ENCODE measurements at regions not wholly inside any gene's neighbourhood (a gene's known extent, or its start where the extent isn't known, plus 50 kb on each side); places are given as distances from the start of the nearest gene placed in this dataset.

GRCh38 chr3:10706740-10707399 lies 109.2 kb upstream of the SLC6A11 start:
- Histone ChIP-seq H3K4me3 (replicated peaks in 1 of 3; ENCODE audit: insufficient read depth in 1 of 3, low read depth in 1 of 3, low read length in 3 of 3) (no peak overlapping the region), H3K27ac (ENCODE audit: insufficient read depth, low read depth, low read length) (no peak overlapping the region), H3K4me2 (ENCODE audit: insufficient read depth, low read length) (no peak overlapping the region), H3K79me2 (ENCODE audit: control insufficient read depth, insufficient read depth, low read length) (no peaks in the 10 kb centered on the region), H3K9me3 (replicated peaks; ENCODE audit: control insufficient read depth, insufficient read depth, low read length) (no peaks in the 10 kb centered on the region), H3K27me3 (ENCODE audit: control insufficient read depth in 2 of 2, insufficient read depth in 2 of 2, low read length in 2 of 2) (peaks cover 23 to 33% of the 10 kb centered on the region in 2 experiments), H3K9me1 (replicated peaks; ENCODE audit: control insufficient read depth, extremely low read depth, insufficient read depth, low read length) (no peaks in the 10 kb centered on the region), H3K36me3 (ENCODE audit: control insufficient read depth in 2 of 2, extremely low read depth in 1 of 2, insufficient read depth in 2 of 2, low read length in 2 of 2) (no peaks in the 10 kb centered on the region), H2AFZ (ENCODE audit: low read depth, low read length) (no peak overlapping the region), H3K4me1 (ENCODE audit: control insufficient read depth, extremely low read depth, insufficient read depth, low read length) (no peaks in the 10 kb centered on the region), H3K9ac (replicated peaks; ENCODE audit: extremely low read depth, insufficient read depth, low read length) (no peak overlapping the region), H4K20me1 (replicated peaks; ENCODE audit: control insufficient read depth, extremely low read depth, insufficient read depth, low read length) (no peaks in the 10 kb centered on the region)
- DNase-seq (ENCODE audit: low read depth, low spot score) (no peak), FAIRE-seq (no peak)
- intact Hi-C loops (cut with micrococcal nuclease): no loop called here
- dilution Hi-C loops (cut with MboI; ENCODE audit: extremely low pct_ligation_motif_present, low sequenced_read_pairs): no loop called here
- TF ChIP-seq JUN (IDR thresholded peaks at IDR 0.05; ENCODE audit: borderline replicate concordance, insufficient read depth, insufficient read length, low read depth): no peak
- no peak for TF ChIP-seq MYC (IDR thresholded peaks at IDR 0.05; ENCODE audit: low read depth, low read length)
- no peak for TF ChIP-seq CTCF (IDR thresholded peaks at IDR 0.05; ENCODE audit: extremely low read depth in 1 of 2, insufficient read depth in 1 of 2, low read depth in 1 of 2, low read length in 2 of 2)
- no peak for TF ChIP-seq POLR2A (IDR thresholded peaks at IDR 0.05; ENCODE audit: low read depth, low read length)
- no peak for TF ChIP-seq MAX (IDR thresholded peaks at IDR 0.05; ENCODE audit: insufficient read depth, insufficient read length)
- no peak for TF ChIP-seq FOS (IDR thresholded peaks at IDR 0.05; ENCODE audit: borderline replicate concordance, insufficient read depth, low read length)
- TF ChIP-seq EZH2 (IDR thresholded peaks at IDR 0.05; ENCODE audit: borderline replicate concordance, low read depth, low read length, severe bottlenecking): no peak
- TF ChIP-seq GATA2 (IDR thresholded peaks at IDR 0.05; ENCODE audit: insufficient read depth, insufficient read length, low read depth, low read length): no peak
- POLR2A ChIA-PET: no interaction called here
- no TSS peak for BruUV-seq (replicated peaks)
- CTCF ChIA-PET: no interaction called here
